Mesenchymal stem cell (in vitro differentiated cells and primary cell): ENCODE measurements at regions not wholly inside any gene's neighbourhood (a gene's known extent, or its start where the extent isn't known, plus 50 kb on each side); places are given as distances from the start of the nearest gene placed in this dataset.

ENCODE experiments used
- DNase-seq: peaks from one replicate; pipeline ENCODE4 v3.0.0-alpha.2; 2013
- H2AFZ ChIP-seq: one replicate; pipeline ENCODE4 v1.6.1; 2013; ENCODE audit warnings: low read depth, mild to moderate bottlenecking, control low read depth, inconsistent platforms, low read length, moderate library complexity
- H2AK5ac ChIP-seq: 2 replicates; pipeline ENCODE4 v1.6.1; 2013; ENCODE audit warnings: low read length, moderate library complexity, mild to moderate bottlenecking, inconsistent platforms; ENCODE audit not compliant: severe bottlenecking
- H2BK120ac ChIP-seq: one replicate; pipeline ENCODE4 v1.6.1; 2013; ENCODE audit warnings: low read depth, mild to moderate bottlenecking, inconsistent platforms, low read length, moderate library complexity
- H2BK12ac ChIP-seq, 2 experiments: one replicate each; pipeline ENCODE4 v1.6.1; 2013; ENCODE audit warnings: inconsistent platforms in 2 of 2, low read length in 2 of 2, mild to moderate bottlenecking in 2 of 2, moderate library complexity in 2 of 2, control low read depth in 1 of 2
- H2BK15ac ChIP-seq: one replicate; pipeline ENCODE4 v1.6.1; 2013; ENCODE audit warnings: mild to moderate bottlenecking, low read depth, inconsistent platforms; ENCODE audit not compliant: poor library complexity, severe bottlenecking
- H2BK5ac ChIP-seq: 2 replicates; pipeline ENCODE4 v1.6.1; 2013; ENCODE audit warnings: low read depth, mild to moderate bottlenecking, low read length, control low read depth, inconsistent platforms; ENCODE audit not compliant: poor library complexity, severe bottlenecking
- H3K14ac ChIP-seq, 2 experiments: one replicate each; pipeline ENCODE4 v1.6.1; 2013; ENCODE audit warnings: inconsistent platforms in 2 of 2, low read length in 2 of 2, control low read depth in 1 of 2, mild to moderate bottlenecking in 1 of 2, moderate library complexity in 1 of 2
- H3K18ac ChIP-seq, 2 experiments: one replicate each; pipeline ENCODE4 v1.6.1; 2013; ENCODE audit warnings: inconsistent platforms in 2 of 2, low read length in 2 of 2, control low read depth in 1 of 2, low read depth in 1 of 2, mild to moderate bottlenecking in 1 of 2
- H3K23ac ChIP-seq, 2 experiments: one replicate each; pipeline ENCODE4 v1.6.1; 2013; ENCODE audit warnings: inconsistent platforms in 2 of 2, low read length in 2 of 2, mild to moderate bottlenecking in 2 of 2, moderate library complexity in 2 of 2, control low read depth in 1 of 2
- H3K27ac ChIP-seq: 2 replicates; pipeline ENCODE4 v1.5.1; 2013; ENCODE audit warnings: mild to moderate bottlenecking, moderate library complexity, low read length, control low read depth, inconsistent platforms; ENCODE audit not compliant: poor library complexity, severe bottlenecking
- H3K27me3 ChIP-seq, 2 experiments: 2 replicates each; pipeline versions ENCODE4 v1.6.1 to v1.7.0; 2013; ENCODE audit warnings: low read length in 2 of 2, mild to moderate bottlenecking in 2 of 2, moderate library complexity in 2 of 2, control low read depth in 1 of 2, inconsistent platforms in 1 of 2; ENCODE audit not compliant: control insufficient read depth in 1 of 2, insufficient read depth in 1 of 2
- H3K36me3 ChIP-seq, 2 experiments: 2 replicates each; pipeline versions ENCODE4 v1.6.1 to v1.7.0; 2013; ENCODE audit warnings: low read length in 2 of 2, control low read depth in 1 of 2, inconsistent platforms in 1 of 2, low read depth in 1 of 2, mild to moderate bottlenecking in 1 of 2; ENCODE audit not compliant: insufficient read depth in 2 of 2, control insufficient read depth in 1 of 2
- H3K4ac ChIP-seq, 2 experiments: one replicate each; pipeline ENCODE4 v1.6.1; 2013; ENCODE audit warnings: inconsistent platforms in 2 of 2, low read length in 2 of 2, mild to moderate bottlenecking in 2 of 2, moderate library complexity in 2 of 2, control low read depth in 1 of 2, low read depth in 1 of 2
- H3K4me1 ChIP-seq: 2 replicates; pipeline ENCODE4 v1.6.1; 2013; ENCODE audit warnings: low read depth, low read length, control low read depth; ENCODE audit not compliant: control insufficient read depth, insufficient read depth
- H3K4me2 ChIP-seq: 2 replicates; pipeline ENCODE4 v1.6.1; 2013; ENCODE audit warnings: low read length, mild to moderate bottlenecking, inconsistent platforms; ENCODE audit not compliant: poor library complexity, severe bottlenecking
- H3K4me3 ChIP-seq, 2 experiments: 2 replicates each; pipeline versions ENCODE4 v1.5.1 to v1.7.0; 2013; ENCODE audit warnings: low read length in 2 of 2, mild to moderate bottlenecking in 2 of 2, control low read depth in 1 of 2, low read depth in 1 of 2; ENCODE audit not compliant: insufficient read depth in 1 of 2
- H3K79me1 ChIP-seq: replicated peaks from 2 replicates; pipeline ENCODE4 v1.6.1; 2013; ENCODE audit warnings: mild to moderate bottlenecking, control low read depth, low read length, inconsistent platforms; ENCODE audit not compliant: poor library complexity, severe bottlenecking
- H3K9ac ChIP-seq: 2 replicates; pipeline ENCODE4 v1.7.0; 2013; ENCODE audit warnings: mild to moderate bottlenecking, low read length, moderate library complexity
- H3K9me3 ChIP-seq: 2 replicates; pipeline ENCODE4 v1.7.0; 2013; ENCODE audit warnings: mild to moderate bottlenecking, low read length; ENCODE audit not compliant: control insufficient read depth
- H4K8ac ChIP-seq: one replicate; pipeline ENCODE4 v1.6.1; 2013; ENCODE audit warnings: inconsistent platforms, mild to moderate bottlenecking, low read length, moderate library complexity
- H4K91ac ChIP-seq: one replicate; pipeline ENCODE4 v1.6.1; 2013; ENCODE audit warnings: mild to moderate bottlenecking, low read length, inconsistent platforms
- WGBS: methylation state at CpG from one replicate; pipeline ENCODE4 v1.1.7; 2013; ENCODE audit warnings: mixed read lengths; 5-methylcytosine and 5-hydroxymethylcytosine counted together

DNA sequence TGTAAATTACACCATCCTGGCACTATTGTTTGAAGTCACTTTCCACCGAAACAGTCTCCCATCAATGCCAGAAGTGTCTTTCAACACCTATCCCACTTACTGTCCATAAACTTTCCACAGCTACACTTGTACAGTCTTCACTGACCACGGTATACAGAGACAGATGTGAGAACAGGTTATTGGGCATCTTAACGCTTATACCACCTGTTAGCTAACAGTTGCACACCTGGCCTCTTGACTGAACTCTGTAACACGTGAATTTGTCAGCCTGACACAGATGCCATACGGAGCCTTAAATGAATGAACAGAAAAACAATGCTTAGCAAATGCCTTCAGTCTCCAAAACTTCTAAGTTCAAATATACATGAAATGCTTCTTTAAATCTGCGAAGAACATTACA is 440.5 kb downstream of the SHQ1 start:
- Histone ChIP-seq H3K14ac (no peak overlapping the region), H2BK120ac (no peak overlapping the region), H4K8ac (no peak overlapping the region), H3K18ac (no peak overlapping the region), H3K23ac (no peak overlapping the region), H3K27me3 (no peaks in the 10 kb centered on the region), H3K4me3 (no peak overlapping the region), H3K4ac (no peak overlapping the region), H2BK15ac (no peak overlapping the region), H3K4me1 (no peaks in the 10 kb centered on the region), H4K91ac (no peak overlapping the region), H3K79me1 (peaks cover 16% of the 10 kb centered on the region), H3K9ac (no peak overlapping the region), H2AK5ac (no peak overlapping the region), H3K36me3 (no peaks in the 10 kb centered on the region), H2BK5ac (no peak overlapping the region), H2BK12ac (no peak overlapping the region), H3K4me2 (no peak overlapping the region), H2AFZ (no peak overlapping the region), H3K27ac (no peak overlapping the region), H3K9me3 (no peaks in the 10 kb centered on the region)
- WGBS, result 95% methylated on average over 6 of the region's 6 CpGs
- DNase-seq, result no peak

DNA sequence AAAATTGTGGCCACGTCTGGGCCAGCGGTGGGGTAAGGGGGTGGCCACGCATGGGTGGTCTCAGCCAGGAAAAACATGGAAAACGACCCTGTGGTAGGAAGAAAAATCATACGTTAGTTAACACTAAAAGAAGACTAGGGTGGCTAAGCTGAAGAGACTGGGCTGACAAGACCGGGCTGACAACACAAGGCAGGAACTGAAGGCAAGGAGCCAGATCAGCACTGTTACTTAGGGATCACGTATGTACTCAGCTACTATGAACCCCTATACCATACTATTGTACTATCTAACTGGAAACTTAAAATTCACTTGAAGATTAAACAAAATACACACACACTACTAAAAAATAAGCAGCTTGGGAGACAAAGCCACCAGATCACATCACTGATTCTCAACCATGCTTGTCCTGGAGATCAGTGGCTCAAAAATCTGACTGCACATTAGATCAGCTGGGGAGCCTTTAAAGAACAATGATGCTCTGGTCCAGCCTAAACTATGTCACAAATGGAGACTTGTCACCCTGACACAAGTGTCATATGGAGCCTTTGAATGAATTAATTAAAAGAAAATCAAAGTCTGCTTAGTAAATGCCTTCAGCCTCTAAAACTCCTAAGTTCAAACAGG is 442.2 kb downstream of the SHQ1 start:
- Histone ChIP-seq H2AFZ (no peak overlapping the region), H3K4me1 (no peaks in the 10 kb centered on the region), H3K36me3 (no peaks in the 10 kb centered on the region), H2BK12ac (no peak overlapping the region), H3K27ac (no peak overlapping the region), H3K79me1 (peaks cover 19% of the 10 kb centered on the region), H2BK5ac (no peak overlapping the region), H3K23ac (no peak overlapping the region), H3K4ac (no peak overlapping the region), H2AK5ac (no peak overlapping the region), H3K9me3 (peaks cover 2% of the 10 kb centered on the region), H4K8ac (no peak overlapping the region), H3K9ac (no peak overlapping the region), H3K14ac (no peak overlapping the region), H4K91ac (no peak overlapping the region), H3K4me3 (no peak overlapping the region), H3K4me2 (no peak overlapping the region), H2BK120ac (no peak overlapping the region), H3K27me3 (no peaks in the 10 kb centered on the region), H3K18ac (no peak overlapping the region), H2BK15ac (no peak overlapping the region)
- DNase-seq, result no peak
- 90% methylated on average over 6 of the region's 7 CpGs for WGBS

DNA sequence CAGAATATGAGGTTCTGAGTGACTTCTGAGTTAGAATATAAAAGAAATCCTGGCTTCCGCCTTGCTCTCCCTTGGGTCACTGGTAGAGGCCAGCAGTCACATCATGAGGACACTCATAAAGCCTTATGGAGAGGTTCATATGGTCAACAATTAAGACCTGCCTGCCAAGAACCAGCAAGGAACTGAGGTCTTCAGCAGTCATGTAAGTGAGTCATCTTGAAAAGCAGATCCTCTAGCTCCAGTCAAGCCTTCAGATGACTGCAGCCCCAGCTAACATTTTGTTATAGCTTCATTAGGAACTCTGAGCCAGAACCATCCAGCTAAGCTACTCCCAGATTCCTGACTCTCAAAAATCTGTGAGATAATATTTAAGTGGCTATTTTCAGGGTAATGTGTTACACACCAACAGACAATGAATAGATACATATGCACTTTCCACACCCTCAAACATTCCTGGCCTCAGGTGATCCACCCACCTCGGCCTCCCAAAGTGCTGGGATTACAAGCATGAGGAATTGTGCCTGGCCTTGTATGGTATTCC is 447.2 kb downstream of the SHQ1 start:
- no peak overlapping the region for H3K14ac ChIP-seq
- H2AFZ ChIP-seq, result no peak overlapping the region
- no peak overlapping the region for H4K91ac ChIP-seq
- H3K27ac ChIP-seq, result no peak overlapping the region
- H3K18ac ChIP-seq, result no peak overlapping the region
- H3K4me2 ChIP-seq, result no peak overlapping the region
- WGBS, result 97% methylated on average over 2 of the region's 2 CpGs
- H3K23ac ChIP-seq, result no peak overlapping the region
- no peak overlapping the region for H3K9ac ChIP-seq
- H2BK5ac ChIP-seq, result no peak overlapping the region
- no peak overlapping the region for H4K8ac ChIP-seq
- no peak overlapping the region for H2AK5ac ChIP-seq
- H3K79me1 ChIP-seq, result peaks cover 23% of the 10 kb centered on the region
- no peak overlapping the region for H2BK12ac ChIP-seq
- H3K36me3 ChIP-seq, result no peaks in the 10 kb centered on the region
- DNase-seq, result no peak
- peaks cover 5% of the 10 kb centered on the region for H3K9me3 ChIP-seq
- no peak overlapping the region for H3K4ac ChIP-seq
- no peak overlapping the region for H3K4me3 ChIP-seq
- H3K4me1 ChIP-seq, result peaks cover 4% of the 10 kb centered on the region
- no peak overlapping the region for H2BK120ac ChIP-seq
- H2BK15ac ChIP-seq, result no peak overlapping the region
- no peaks in the 10 kb centered on the region for H3K27me3 ChIP-seq

DNA sequence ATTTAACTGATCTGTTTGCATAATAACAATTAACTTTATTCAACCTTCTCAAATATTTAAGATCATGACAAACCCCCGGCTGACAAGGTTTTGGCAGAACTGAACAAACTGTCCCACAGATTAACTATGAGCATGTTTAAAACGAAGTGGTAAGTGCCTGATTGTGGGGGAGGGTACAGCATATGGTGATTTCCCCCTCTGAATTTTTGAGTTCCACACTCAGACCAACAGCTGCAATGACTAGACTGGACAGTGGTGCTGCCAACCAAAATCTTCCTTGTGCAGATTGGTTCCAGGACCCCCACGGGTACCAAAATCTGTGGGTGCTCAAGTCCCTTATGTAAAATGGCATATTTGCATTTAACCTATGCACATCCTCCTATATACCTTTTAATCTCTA is 449.5 kb downstream of the SHQ1 start:
- no peak overlapping the region for H3K4ac ChIP-seq
- H2AK5ac ChIP-seq, result no peak overlapping the region
- H3K27ac ChIP-seq, result no peak overlapping the region
- H2AFZ ChIP-seq, result no peak overlapping the region
- no peak overlapping the region for H2BK15ac ChIP-seq
- no peak overlapping the region for H4K91ac ChIP-seq
- H3K23ac ChIP-seq, result no peak overlapping the region
- no peak overlapping the region for H2BK12ac ChIP-seq
- 85% methylated on average over 1 of the region's 3 CpGs for WGBS
- DNase-seq, result no peak
- no peak overlapping the region for H3K18ac ChIP-seq
- no peak overlapping the region for H4K8ac ChIP-seq
- H3K4me2 ChIP-seq, result no peak overlapping the region
- no peak overlapping the region for H3K9ac ChIP-seq
- H3K9me3 ChIP-seq, result peaks cover 5% of the 10 kb centered on the region
- no peaks in the 10 kb centered on the region for H3K36me3 ChIP-seq
- no peak overlapping the region for H3K14ac ChIP-seq
- H3K27me3 ChIP-seq, result no peaks in the 10 kb centered on the region
- no peak overlapping the region for H2BK120ac ChIP-seq
- no peak overlapping the region for H2BK5ac ChIP-seq
- H3K4me1 ChIP-seq, result peaks cover 4% of the 10 kb centered on the region
- H3K4me3 ChIP-seq, result no peak overlapping the region
- H3K79me1 ChIP-seq, result peaks cover 21% of the 10 kb centered on the region
